ENCODE measurements at regions not wholly inside any gene's neighbourhood (a gene's known extent, or its start where the extent isn't known, plus 50 kb on each side); places are given as distances from the start of the nearest gene placed in this dataset.
"Not testable (repeated sequence)": the region's sequence is repeated elsewhere in the genome, so short reads cannot be mapped to it uniquely, and the experiment has no call there.

- no peak for DNase-seq
These were observed 251.2 kb upstream of the USP24 start for GRCh38 chr1:55466373-55466772.

GRCh38 chr1:55464550-55464949 is 249.4 kb upstream of the USP24 start:
- no peak for DNase-seq

DNA sequence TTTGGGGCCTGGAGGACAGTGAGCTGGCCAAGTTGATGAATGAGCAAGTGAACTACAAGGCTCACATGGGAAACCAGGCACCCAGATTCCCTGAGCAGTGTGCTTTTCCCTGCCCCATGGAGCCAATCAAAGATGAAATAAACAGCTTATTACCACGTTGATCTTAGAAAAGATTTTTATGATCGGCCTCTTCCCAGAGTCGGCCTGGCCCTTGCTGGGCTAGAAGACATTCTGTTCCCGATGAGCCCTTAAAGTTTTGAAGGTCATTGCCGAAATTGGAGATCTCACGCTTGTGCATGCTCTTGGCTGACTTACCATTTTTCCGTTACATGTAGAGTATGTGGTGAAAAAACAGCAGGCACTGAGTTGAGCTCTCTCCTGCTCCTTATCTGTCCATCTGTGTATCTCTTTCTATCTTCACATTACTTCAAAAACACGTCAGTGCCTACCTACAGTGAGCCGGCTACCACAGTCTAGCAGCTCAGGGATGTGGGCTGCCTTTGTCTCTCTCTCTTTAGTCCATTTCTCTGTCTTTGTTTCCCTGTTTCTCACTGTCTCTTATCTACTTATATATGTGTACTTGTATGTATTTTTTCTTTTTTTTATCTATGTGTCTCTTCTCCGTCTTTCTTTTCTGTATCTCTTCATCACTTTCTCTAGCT is 248.8 kb upstream of the USP24 start:
- no peak for DNase-seq

DNA sequence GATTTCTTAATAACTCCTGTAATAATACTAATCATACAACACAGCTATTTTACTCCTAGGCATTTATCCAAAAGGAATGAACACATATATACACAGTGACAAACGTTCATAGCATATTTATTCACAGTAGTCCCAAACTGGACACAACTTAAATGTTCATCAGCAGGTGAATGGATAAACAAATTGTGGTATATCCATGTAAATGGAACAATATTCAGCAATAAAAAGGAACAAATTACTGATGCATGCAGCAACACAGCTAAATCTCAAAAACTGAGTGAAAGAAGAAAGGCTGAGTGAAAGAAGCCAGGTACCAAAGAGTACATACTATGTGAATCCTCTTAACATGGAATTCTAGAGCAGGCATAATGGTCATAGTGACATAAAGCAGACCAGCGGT is 242.7 kb upstream of the USP24 start:
- DNase-seq: no peak

GRCh38 chr1:55456971-55457370 is 241.8 kb upstream of the USP24 start:
- DNase-seq: no peak

DNA sequence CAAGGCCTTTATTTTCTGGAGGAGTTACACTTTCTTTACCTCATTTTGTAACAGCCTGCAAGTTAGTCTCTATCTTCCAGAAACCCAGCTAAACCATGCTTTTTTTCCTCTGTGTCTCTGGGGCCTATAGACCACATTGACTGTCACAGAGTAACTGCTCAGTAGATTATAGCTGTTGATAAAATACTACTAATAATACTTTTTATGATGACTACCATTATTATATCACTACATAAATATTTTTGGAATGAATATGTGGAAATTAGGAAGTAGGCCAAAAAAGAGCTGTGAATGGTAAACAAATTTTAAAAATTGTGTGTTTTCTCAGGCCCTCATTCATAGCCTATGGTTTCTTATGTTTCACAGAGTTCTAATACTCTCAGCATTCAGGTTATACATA is 233.1 kb upstream of the USP24 start:
- no peak for DNase-seq

DNA sequence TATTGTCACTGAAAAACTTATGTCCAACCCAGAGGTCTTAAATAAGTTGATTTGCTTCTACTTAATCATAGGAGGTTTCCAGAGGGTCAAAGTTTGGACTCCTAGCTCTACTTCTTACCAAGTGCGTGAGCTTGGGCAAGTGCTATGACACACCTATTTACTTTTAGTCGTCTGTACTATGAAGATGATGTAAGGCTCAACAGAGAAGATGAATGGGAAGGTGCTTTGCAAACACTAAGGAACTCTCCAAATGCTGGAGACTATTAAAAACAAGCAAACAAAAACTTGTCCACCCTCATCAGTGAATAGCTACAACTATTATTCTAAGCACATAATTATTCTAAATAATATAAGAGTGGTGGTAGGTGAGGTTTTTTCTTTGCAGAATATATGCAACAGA is 232.3 kb upstream of the USP24 start:
- DNase-seq: no peak

DNA sequence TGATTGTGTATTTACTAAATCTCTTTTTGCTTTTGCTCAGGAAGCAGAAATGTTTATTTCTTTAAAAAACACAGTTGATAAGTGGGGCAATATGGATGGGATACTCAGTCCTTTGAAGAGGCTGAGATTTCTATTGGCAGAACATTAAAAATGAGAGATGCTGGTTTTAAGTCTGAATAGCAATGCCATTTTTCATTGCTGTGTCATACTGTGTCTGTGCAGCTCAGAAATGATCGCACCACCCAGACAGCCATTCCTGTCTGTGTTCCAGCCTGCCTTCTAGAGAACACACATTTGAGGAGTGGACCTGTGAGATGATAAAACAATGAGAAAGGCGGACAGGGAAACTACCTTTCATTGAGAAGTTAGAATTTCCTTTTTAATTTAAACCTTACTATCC is 231.2 kb upstream of the USP24 start:
- DNase-seq: no peak

DNA sequence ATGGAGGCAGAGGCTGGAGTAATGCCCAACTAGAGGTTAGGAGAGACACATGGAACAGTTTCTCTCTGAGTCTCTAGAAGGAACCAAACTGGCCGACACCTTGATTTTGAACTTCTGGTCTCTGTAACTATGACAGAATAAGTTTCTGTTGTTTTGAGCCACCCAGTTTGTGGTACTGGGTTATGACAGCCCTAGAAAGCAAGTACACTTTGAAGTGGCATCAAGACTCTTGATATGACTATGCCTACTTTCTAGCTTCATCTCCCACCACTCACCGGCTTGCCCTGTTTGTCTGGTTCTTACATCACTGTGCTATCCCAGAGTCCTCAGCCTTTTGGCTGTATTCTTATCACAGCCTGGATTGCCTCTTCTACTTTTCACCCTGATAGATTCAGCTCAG is 230.3 kb upstream of the USP24 start:
- DNase-seq: no peak

- DNase-seq: peak; percentile 18
These were observed 229.5 kb upstream of the USP24 start for GRCh38 chr1:55444667-55445066.

DNA sequence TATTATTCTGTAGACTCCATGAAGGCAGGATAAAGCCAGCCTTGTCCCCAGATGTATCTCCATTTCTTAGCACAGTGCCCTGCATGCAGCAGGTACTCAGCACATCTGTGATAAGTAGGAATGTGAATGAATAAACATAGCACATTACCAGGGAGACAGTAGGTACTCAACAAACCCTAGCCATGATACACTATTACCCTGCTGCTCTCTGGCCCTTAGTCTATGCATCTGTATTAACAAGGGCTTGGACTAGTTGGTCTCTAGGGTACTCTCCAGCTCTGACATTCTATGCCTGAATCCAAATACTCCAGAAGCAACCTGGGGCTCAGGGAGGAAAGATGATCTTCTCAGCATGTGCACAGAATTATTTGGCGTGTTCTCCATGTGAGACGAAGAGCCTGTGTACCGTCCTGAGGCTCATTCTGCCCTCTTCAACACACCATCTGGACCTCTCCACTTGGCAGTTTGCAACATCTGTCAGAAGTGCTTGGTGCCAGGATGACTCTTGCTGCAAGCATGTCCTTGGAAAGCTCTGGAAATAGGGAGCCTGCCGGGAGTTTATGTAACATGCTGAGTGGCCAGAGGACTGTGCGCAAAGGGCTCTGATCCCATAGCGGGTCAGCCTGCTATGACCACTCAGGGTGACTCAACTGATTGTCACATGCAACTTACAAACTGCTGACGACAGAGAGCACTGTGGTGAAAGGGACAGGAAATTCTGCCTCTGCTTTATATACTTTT is 228.2 kb upstream of the USP24 start:
- no peak for DNase-seq

DNA sequence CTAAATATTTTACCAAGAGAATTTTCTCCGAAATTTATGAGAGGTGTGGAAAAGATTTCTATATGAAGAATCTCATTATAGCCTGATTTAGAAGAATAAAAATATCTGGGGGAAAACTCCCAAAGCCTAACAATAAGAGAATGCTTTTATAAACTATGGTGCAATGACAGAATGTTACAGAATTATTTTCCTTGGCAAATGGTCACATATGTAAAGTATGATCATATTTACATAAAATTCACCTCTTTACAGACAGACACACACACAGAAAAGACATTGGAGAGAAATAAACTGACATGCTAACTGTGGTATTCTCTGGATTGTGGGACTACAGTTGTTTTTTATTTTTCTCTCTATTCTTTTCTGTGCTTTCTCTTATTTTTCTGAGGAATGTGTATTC is 226.3 kb upstream of the USP24 start:
- no peak for DNase-seq

DNA sequence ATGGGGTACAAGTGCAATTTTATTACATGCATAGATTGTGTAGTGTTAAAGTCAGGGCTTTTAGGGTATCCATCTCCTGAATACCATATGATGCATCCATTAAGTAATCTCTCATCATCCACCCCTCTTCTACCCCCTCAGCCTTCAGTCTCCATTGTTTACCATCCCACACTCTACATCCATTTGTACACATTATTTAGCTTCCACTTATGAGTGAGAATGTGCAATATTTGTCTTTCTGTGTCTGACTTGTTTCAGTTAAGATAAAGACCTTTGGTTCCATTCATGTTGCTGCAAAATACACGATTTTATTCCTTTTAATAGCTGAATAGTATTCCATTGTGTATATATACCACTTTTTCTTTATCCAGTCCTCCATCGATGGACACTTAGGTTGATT is 222.5 kb upstream of the USP24 start:
- DNase-seq: no peak

DNA sequence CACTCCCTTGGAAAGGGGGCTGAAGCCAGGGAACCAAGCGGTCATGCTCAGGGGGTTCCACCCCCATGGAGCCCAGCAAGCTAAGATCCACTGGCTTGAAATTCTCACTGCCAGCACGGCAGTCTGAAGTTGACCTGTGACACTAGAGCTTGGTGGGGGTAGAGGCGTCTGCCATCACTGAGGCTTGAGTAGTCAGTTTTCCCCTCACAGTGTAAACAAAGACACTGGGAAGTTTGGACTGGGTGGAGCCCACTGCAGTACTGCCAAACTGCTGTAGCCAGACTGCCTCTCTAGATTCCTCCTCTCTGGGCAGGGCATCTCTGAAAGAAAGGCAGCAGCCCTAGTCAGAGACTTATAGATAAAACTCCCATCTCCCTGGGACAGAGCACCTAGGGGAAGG is 215.6 kb upstream of the USP24 start:
- not testable (repeated sequence) for DNase-seq

DNA sequence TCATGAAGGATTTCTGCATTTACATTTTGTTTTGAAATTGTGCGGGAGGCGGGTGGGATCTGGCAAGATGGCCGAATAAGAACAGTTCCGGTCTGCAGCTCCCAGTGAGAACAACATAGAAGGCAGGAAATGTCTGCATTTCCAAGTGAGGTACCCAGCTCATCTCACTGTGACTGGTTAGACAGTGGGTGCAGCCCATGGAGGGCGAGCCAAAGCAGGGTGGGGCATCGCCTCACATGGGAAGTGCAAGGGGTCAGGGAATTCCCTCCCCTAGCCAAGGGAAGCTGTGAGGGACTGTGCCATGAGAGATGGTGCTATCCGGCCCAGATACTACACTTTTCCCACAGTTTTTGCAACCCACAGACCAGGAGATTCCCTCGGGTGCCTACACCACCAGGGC is 215.0 kb upstream of the USP24 start:
- not testable (repeated sequence) for DNase-seq

DNA sequence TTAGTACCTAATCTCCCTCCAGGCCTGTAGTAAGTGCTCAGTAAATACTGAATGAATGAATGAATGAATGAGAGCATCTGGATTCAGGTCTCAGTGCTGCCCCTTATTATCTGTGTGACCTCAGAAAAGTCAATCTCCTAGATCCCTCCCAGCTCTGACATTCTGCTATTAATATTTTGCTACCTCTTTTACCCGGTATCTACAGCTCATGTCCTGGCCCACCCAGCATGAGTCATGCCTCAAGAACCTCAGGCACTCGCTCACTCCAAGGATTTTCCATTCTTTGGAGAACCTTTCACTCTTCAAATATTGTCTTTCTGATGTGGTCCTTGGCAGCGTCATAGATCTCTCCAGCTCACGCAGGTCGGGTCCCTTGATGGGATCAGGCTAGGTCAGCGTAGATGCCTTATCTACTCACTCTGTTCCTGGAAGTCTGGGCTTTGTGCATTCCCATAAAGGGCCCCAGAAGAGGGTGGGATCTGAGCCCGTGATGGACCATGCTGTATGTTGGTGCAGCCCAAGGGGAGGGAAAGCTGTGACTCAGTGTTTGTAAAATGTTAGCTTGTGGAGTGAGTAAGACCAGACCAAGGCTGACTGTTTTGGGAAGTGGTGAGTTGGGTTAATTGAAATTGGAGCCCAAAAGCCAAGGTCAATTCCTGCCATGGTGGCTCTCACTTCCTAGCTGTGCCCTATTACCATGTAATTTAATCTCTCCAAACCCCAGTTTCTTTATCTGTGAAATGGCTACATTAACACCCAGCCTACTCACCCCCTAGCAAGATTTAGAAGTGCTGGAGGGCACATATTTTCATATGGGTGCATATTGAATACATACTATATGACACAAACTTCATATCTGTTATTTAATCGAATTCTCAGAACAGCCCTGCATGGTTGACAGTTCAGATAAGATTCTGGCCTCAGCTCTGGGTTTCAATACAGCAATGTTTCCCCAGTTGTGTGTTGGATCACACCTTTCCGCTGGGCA is 214.1 kb upstream of the USP24 start:
- no peak for DNase-seq

DNA sequence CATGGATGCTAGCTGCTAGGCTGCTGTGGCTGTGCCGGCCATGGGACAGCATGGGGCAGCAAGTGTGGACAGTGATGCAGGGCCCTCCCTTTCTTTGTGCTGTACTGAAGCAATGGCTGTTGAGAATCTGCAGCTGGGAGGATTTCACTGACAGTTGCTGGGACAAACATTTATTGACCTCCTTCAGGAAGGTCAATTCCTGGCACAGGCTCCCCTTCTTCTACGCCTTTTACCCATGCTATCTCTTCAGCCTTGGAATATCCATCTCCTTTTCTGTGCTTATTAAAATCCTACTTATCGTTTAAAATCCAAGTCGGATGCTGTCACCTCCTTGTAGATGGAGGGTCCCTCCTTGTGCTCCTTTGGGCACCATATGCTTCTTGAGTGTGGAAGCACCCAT is 213.1 kb upstream of the USP24 start:
- DNase-seq: no peak

DNA sequence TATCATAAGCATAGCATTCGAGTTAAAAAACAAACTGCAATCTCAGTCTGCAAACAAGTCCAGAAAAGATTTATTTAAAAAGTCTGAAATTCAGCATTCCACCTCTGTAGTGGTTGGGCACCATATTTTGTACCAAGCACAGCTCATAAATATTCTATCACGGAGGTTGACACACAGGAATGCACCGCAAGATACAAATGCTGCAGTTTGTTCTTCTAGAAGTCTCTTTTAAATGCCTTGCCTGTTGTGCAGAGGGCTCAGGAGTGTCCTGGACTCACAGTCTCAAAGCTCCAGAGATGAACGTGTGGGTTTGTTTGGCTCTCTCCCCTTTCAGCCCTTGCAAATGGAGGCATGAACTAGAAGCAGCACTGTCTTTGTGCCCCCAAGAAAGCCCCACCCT is 212.4 kb upstream of the USP24 start:
- DNase-seq: no peak

GRCh38 chr1:55426619-55427018 is 211.5 kb upstream of the USP24 start:
- DNase-seq: no peak

- DNase-seq: no peak
These were observed 211.0 kb upstream of the USP24 start for GRCh38 chr1:55426156-55426555.

GRCh38 chr1:55425310-55425930 is 210.3 kb upstream of the USP24 start:
- no peak for DNase-seq

DNA sequence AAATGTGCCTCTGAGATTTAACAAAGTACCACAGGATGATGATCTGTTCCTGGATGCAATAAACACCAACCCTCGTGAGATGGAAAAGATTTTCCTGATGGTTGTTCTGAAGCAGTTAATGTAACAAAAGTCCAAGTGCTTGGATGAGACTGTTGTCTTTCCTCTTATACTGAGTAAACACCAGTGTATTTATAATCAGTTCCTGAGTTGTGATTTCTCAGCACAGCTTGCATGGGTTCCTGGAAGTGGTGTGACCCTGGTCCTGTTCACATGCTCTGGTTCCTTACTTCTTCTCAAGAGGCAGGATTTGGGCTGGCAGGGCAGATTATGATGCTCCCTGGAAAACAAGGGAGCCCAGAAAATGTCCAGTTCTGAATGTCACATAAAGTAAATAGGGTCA is 208.2 kb upstream of the USP24 start:
- no peak for DNase-seq
